ENCODE measurements at regions not wholly inside any gene's neighbourhood (a gene's known extent, or its start where the extent isn't known, plus 50 kb on each side); places are given as distances from the start of the nearest gene placed in this dataset.
A peak's percentile ranks its signal among the peaks of the same experiment; 100 is the strongest.

DNA sequence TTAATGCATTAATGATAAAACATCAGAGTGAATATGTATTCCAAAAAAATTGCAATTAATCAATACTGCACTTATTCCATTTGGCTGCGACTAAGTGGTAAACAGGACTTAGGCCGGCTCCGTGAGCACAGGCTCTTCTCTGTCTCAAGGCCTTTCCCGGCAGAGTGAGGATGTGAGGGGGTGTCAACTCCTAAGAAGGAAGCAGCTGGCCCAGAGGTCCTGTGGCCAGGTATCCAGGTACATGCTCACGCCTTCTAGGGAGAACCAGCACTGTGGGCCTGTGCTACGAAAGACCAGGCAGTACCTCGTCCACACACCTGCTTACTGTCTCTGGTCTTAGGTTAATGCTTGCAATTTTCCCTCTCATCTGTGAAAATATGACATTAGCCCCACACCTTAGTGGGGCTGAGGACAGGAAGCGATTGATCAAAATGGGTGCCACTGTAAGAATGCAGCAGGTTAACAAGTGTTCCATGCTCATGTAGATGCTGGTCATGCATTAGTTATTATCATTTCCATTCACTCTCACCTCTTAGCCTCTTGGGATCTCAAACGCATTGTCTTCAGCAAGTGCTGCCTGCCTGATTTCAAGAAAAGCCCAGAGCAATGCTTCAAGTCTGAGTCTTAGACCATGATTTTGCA is 175.3 kb downstream of the ABHD5 start:
- no peak overlapping the region for H2AK5ac ChIP-seq (ENCODE audit: insufficient read length, low read length)

More for the DNA sequence above, 175.3 kb downstream of the ABHD5 start:
- TF ChIP-seq, protein P1, sequence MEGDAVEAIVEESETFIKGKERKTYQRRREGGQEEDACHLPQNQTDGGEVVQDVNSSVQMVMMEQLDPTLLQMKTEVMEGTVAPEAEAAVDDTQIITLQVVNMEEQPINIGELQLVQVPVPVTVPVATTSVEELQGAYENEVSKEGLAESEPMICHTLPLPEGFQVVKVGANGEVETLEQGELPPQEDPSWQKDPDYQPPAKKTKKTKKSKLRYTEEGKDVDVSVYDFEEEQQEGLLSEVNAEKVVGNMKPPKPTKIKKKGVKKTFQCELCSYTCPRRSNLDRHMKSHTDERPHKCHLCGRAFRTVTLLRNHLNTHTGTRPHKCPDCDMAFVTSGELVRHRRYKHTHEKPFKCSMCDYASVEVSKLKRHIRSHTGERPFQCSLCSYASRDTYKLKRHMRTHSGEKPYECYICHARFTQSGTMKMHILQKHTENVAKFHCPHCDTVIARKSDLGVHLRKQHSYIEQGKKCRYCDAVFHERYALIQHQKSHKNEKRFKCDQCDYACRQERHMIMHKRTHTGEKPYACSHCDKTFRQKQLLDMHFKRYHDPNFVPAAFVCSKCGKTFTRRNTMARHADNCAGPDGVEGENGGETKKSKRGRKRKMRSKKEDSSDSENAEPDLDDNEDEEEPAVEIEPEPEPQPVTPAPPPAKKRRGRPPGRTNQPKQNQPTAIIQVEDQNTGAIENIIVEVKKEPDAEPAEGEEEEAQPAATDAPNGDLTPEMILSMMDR (conservative IDR thresholded peaks at IDR 0.05), result no peak
- Histone ChIP-seq H3T11ph (ENCODE audit: low read length) (no peak overlapping the region), H2BK20ac (ENCODE audit: low read depth, low read length, poor library complexity, severe bottlenecking) (no peak overlapping the region), H4K8ac (replicated peaks; ENCODE audit: insufficient read length, low read depth, low read length) (no peak overlapping the region), H3K4me1 (ENCODE audit: insufficient read depth, low read length) (no peaks in the 10 kb centered on the region), H3K79me2 (ENCODE audit: insufficient read depth, low read length) (no peaks in the 10 kb centered on the region), H4K20me1 (ENCODE audit: control insufficient read depth, insufficient read depth, insufficient read length) (no peaks in the 10 kb centered on the region), H3K27ac (ENCODE audit: insufficient read length, low read depth, low read length) (no peak overlapping the region), H3K9ac (ENCODE audit: extremely low read depth, insufficient read length, low read length) (no peak overlapping the region), H2BK12ac (ENCODE audit: insufficient read length, low read depth, low read length) (no peak overlapping the region), H2BK15ac (ENCODE audit: low read depth, low read length) (no peak overlapping the region), H3K14ac (ENCODE audit: insufficient read depth, low read length) (no peak overlapping the region), H2BK120ac (ENCODE audit: low read depth, low read length, poor library complexity, severe bottlenecking) (no peak overlapping the region), H3K79me1 (ENCODE audit: insufficient read depth, low read depth, low read length, poor library complexity, severe bottlenecking) (no peaks in the 10 kb centered on the region), H3K27me3 (ENCODE audit: insufficient read depth, low read length) (no peaks in the 10 kb centered on the region), H3K4ac (ENCODE audit: low read depth, low read length) (no peak overlapping the region), H4K91ac (ENCODE audit: insufficient read length, low read depth, low read length) (no peak overlapping the region), H3K23me2 (ENCODE audit: insufficient read length, low read depth, low read length, poor library complexity, severe bottlenecking) (no peaks in the 10 kb centered on the region), H3K56ac (ENCODE audit: insufficient read length, low read depth, low read length) (no peak overlapping the region), H2BK5ac (ENCODE audit: insufficient read length, low read length) (no peak overlapping the region), H4K5ac (ENCODE audit: insufficient read length, low read depth, low read length) (no peak overlapping the region), H3K4me2 (ENCODE audit: insufficient read depth, insufficient read length, low read length) (no peak overlapping the region), H3K9me3 (ENCODE audit: control insufficient read depth, low read depth, low read length) (no peaks in the 10 kb centered on the region), H3K23ac (ENCODE audit: insufficient read length, low read depth, low read length) (no peak overlapping the region), H2AFZ (ENCODE audit: low read length) (no peak overlapping the region), H3K18ac (ENCODE audit: insufficient read length, low read depth, low read length) (no peak overlapping the region)
- peak; percentile 16 for DNase-seq
- WGBS (ENCODE audit: extremely low coverage, insufficient read length, low lambda C conversion rate), result no CpG with 5 or more reads among the region's 9 CpGs
- Mint-ChIP-seq H3K4me1 (peaks cover 17% of the 10 kb centered on the region in 2 experiments), H3K36me3 (ENCODE audit: insufficient read depth in 1 of 3, low read depth in 3 of 3) (no peaks in the 10 kb centered on the region), H3K27me3 (ENCODE audit: low read depth) (peaks cover 14% of the 10 kb centered on the region), H3K27ac (no peak overlapping the region), H3K4me3 (no peak overlapping the region), H3K9me3 (no peaks in the 10 kb centered on the region)

Data from H9 (cell line).